H9 (cell line): ENCODE measurements at regions not wholly inside any gene's neighbourhood (a gene's known extent, or its start where the extent isn't known, plus 50 kb on each side); places are given as distances from the start of the nearest gene placed in this dataset.

Experiments
- DNase-seq: peaks from one replicate; pipeline ENCODE4 v3.0.0-alpha.2; 2017
- H2AFZ ChIP-seq: one replicate; pipeline ENCODE4 v1.6.1; 2013; ENCODE audit warnings: mild to moderate bottlenecking, low read length, control low read depth, moderate library complexity
- H2AK5ac ChIP-seq: 2 replicates; pipeline ENCODE4 v1.6.1; 2013; ENCODE audit warnings: low read length, control low read depth, mixed read lengths; ENCODE audit not compliant: insufficient read length
- H2BK120ac ChIP-seq: one replicate; pipeline ENCODE4 v1.6.1; 2013; ENCODE audit warnings: low read depth, mild to moderate bottlenecking, low read length, control low read depth, inconsistent platforms; ENCODE audit not compliant: poor library complexity, severe bottlenecking
- H2BK12ac ChIP-seq: 2 replicates; pipeline ENCODE4 v1.6.1; 2013; ENCODE audit warnings: low read length, control low read depth, mixed read lengths, low read depth; ENCODE audit not compliant: insufficient read length
- H2BK15ac ChIP-seq: 2 replicates; pipeline ENCODE4 v1.6.1; 2013; ENCODE audit warnings: low read depth, low read length, control low read depth
- H2BK20ac ChIP-seq: one replicate; pipeline ENCODE4 v1.6.1; 2013; ENCODE audit warnings: low read depth, mild to moderate bottlenecking, low read length, control low read depth, inconsistent platforms; ENCODE audit not compliant: poor library complexity, severe bottlenecking
- H2BK5ac ChIP-seq: 2 replicates; pipeline ENCODE4 v1.6.1; 2013; ENCODE audit warnings: low read length, control low read depth, mixed read lengths; ENCODE audit not compliant: insufficient read length
- H3K14ac ChIP-seq: 2 replicates; pipeline ENCODE4 v1.6.1; 2013; ENCODE audit warnings: low read length, control low read depth; ENCODE audit not compliant: insufficient read depth
- H3K18ac ChIP-seq: 2 replicates; pipeline ENCODE4 v1.6.1; 2013; ENCODE audit warnings: low read depth, mild to moderate bottlenecking, mixed read lengths, low read length, control low read depth; ENCODE audit not compliant: insufficient read length
- H3K23ac ChIP-seq: 2 replicates; pipeline ENCODE4 v1.6.1; 2013; ENCODE audit warnings: low read length, control low read depth, mixed read lengths, low read depth; ENCODE audit not compliant: insufficient read length
- H3K23me2 ChIP-seq: 2 replicates; pipeline ENCODE4 v1.6.1; 2013; ENCODE audit warnings: low read depth, mild to moderate bottlenecking, mixed read lengths, low read length, control low read depth; ENCODE audit not compliant: insufficient read length, poor library complexity, severe bottlenecking
- H3K27ac ChIP-seq: 2 replicates; pipeline ENCODE4 v1.5.1; 2013; ENCODE audit warnings: low read length, control low read depth, mixed read lengths, low read depth; ENCODE audit not compliant: insufficient read length
- H3K27me3 ChIP-seq: 2 replicates; pipeline ENCODE4 v1.6.1; 2013; ENCODE audit warnings: low read length, control low read depth, inconsistent platforms; ENCODE audit not compliant: insufficient read depth
- H3K4ac ChIP-seq: 2 replicates; pipeline ENCODE4 v1.6.1; 2013; ENCODE audit warnings: low read depth, mild to moderate bottlenecking, control low read depth, inconsistent platforms, low read length, moderate library complexity
- H3K4me1 ChIP-seq: 2 replicates; pipeline ENCODE4 v1.6.1; 2013; ENCODE audit warnings: low read length, control low read depth, inconsistent platforms; ENCODE audit not compliant: insufficient read depth
- H3K4me2 ChIP-seq: 2 replicates; pipeline ENCODE4 v1.6.1; 2013; ENCODE audit warnings: low read length, control low read depth, mixed read lengths; ENCODE audit not compliant: insufficient read length, insufficient read depth
- H3K56ac ChIP-seq: 2 replicates; pipeline ENCODE4 v1.6.1; 2013; ENCODE audit warnings: low read depth, mild to moderate bottlenecking, mixed read lengths, low read length, control low read depth; ENCODE audit not compliant: insufficient read length
- H3K79me1 ChIP-seq: 2 replicates; pipeline ENCODE4 v1.6.1; 2013; ENCODE audit warnings: low read depth, mild to moderate bottlenecking, moderate library complexity, low read length, control low read depth, inconsistent platforms; ENCODE audit not compliant: insufficient read depth, poor library complexity, severe bottlenecking
- H3K79me2 ChIP-seq: 2 replicates; pipeline ENCODE4 v1.6.1; 2013; ENCODE audit warnings: low read length, control low read depth, inconsistent platforms; ENCODE audit not compliant: insufficient read depth
- H3K9ac ChIP-seq: 2 replicates; pipeline ENCODE4 v1.6.1; 2013; ENCODE audit warnings: low read length, control low read depth, mixed read lengths; ENCODE audit not compliant: insufficient read length; ENCODE audit errors: extremely low read depth
- H3K9me3 ChIP-seq: one replicate; pipeline ENCODE4 v1.6.1; 2013; ENCODE audit warnings: low read depth, low read length, inconsistent platforms; ENCODE audit not compliant: control insufficient read depth
- H3T11ph ChIP-seq: one replicate; pipeline ENCODE4 v1.6.1; 2013; ENCODE audit warnings: mild to moderate bottlenecking, low read length, control low read depth, inconsistent platforms
- H4K20me1 ChIP-seq: one replicate; pipeline ENCODE4 v1.6.1; 2013; ENCODE audit not compliant: control insufficient read depth, insufficient read length, insufficient read depth
- H4K5ac ChIP-seq: 2 replicates; pipeline ENCODE4 v1.6.1; 2013; ENCODE audit warnings: low read depth, mild to moderate bottlenecking, mixed read lengths, low read length, control low read depth; ENCODE audit not compliant: insufficient read length
- H4K8ac ChIP-seq: replicated peaks from 2 replicates; pipeline ENCODE4 v1.6.1; 2013; ENCODE audit warnings: low read length, control low read depth, mixed read lengths, low read depth; ENCODE audit not compliant: insufficient read length
- H4K91ac ChIP-seq: 2 replicates; pipeline ENCODE4 v1.6.1; 2013; ENCODE audit warnings: low read depth, mild to moderate bottlenecking, moderate library complexity, mixed read lengths, low read length, control low read depth; ENCODE audit not compliant: insufficient read length
- H3K27ac Mint-ChIP-seq, 3 experiments: 2 replicates in 2 of 3; 3 replicates in 1 of 3; pipeline ENCODE4 v1.8.0; 2020 to 2021; ENCODE audit warnings: mixed read lengths in 3 of 3, mild to moderate bottlenecking in 1 of 3, moderate library complexity in 1 of 3
- H3K27me3 Mint-ChIP-seq: 2 replicates; pipeline ENCODE4 v1.8.0; 2021; ENCODE audit warnings: low read depth, mild to moderate bottlenecking, moderate library complexity, mixed read lengths
- H3K36me3 Mint-ChIP-seq, 3 experiments: 2 replicates in 2 of 3; 3 replicates in 1 of 3; pipeline ENCODE4 v1.8.0; 2020 to 2021; ENCODE audit warnings: low read depth in 3 of 3, mixed read lengths in 3 of 3; ENCODE audit not compliant: insufficient read depth in 1 of 3
- H3K4me1 Mint-ChIP-seq, 2 experiments: 2 replicates each; pipeline ENCODE4 v1.8.0; 2020; ENCODE audit warnings: mixed read lengths in 2 of 2
- H3K4me3 Mint-ChIP-seq, 2 experiments: 2 replicates in 1 of 2; 3 replicates in 1 of 2; pipeline ENCODE4 v1.8.0; 2020 to 2021; ENCODE audit warnings: mild to moderate bottlenecking in 2 of 2, mixed read lengths in 2 of 2, moderate library complexity in 1 of 2
- H3K9me3 Mint-ChIP-seq, 2 experiments: 2 replicates in 1 of 2; 3 replicates in 1 of 2; pipeline ENCODE4 v1.8.0; 2020; ENCODE audit warnings: mild to moderate bottlenecking in 2 of 2, mixed read lengths in 2 of 2, moderate library complexity in 1 of 2
- WGBS: extraction: QIAGEN DNeasy Blood & Tissue Kit; methylation state at CpG from one replicate; pipeline ENCODE4 v1.1.7; 2013; ENCODE audit warnings: missing lambda C conversion rate, low lambda C conversion rate, mixed read lengths; ENCODE audit not compliant: insufficient read length; ENCODE audit errors: extremely low coverage; 5-methylcytosine and 5-hydroxymethylcytosine counted together
- TF ChIP-seq, protein P1 (sequence below): fragments of 200-600 bp; sonication (generic); conservative IDR thresholded peaks from 3 replicates; pipeline ENCODE4 v1.8.0; 2021; ENCODE audit warnings: antibody characterized with exemption, mild to moderate bottlenecking

DNA sequence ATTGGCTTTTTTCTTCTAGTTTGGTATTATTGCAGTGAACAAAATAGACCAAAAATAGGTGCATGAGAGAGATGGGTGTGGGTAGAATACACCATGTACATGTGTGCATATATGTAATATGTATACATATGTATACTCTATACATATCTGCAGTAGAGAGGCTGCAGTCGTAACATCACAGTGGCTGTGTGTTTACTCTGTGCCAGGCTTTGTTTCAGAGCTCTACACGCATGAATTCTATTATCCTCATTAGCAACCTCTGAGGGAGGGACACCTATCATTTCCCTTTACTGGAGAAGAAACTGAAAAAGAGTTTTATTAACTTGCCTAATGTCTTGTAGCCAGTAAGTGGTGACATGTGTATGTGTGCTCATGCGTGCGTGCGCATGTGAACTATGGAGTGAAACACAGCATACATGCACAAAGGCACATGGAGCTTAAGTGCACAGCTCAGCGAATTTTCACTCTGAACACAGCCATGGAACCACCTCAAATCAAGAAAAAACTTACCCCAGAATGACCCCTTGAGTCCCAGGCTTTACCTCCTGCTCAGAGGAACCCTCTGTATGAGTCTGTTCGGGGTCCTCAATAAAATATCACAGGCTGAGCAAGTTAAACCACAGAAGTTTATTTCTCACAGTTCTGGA, 452.5 kb downstream of the CDH26 start:
- Histone ChIP-seq H3K9me3 (no peaks in the 10 kb centered on the region), H2BK20ac (no peak overlapping the region), H3K4me1 (no peaks in the 10 kb centered on the region), H4K20me1 (no peaks in the 10 kb centered on the region), H3K23me2 (no peaks in the 10 kb centered on the region), H3K4me2 (no peak overlapping the region), H2BK120ac (no peak overlapping the region), H2AFZ (no peak overlapping the region), H2BK15ac (no peak overlapping the region), H3K79me2 (no peaks in the 10 kb centered on the region), H3K23ac (no peak overlapping the region), H3K9ac (no peak overlapping the region), H2BK12ac (no peak overlapping the region), H4K8ac (no peak overlapping the region), H2BK5ac (no peak overlapping the region), H2AK5ac (no peak overlapping the region), H3K56ac (no peak overlapping the region), H3K27ac (no peak overlapping the region), H3K79me1 (no peaks in the 10 kb centered on the region), H3T11ph (no peak overlapping the region), H3K18ac (no peak overlapping the region), H3K4ac (no peak overlapping the region), H4K91ac (no peak overlapping the region), H3K27me3 (no peaks in the 10 kb centered on the region; the same call in 1 of the 2 replicates), H3K14ac (no peak overlapping the region), H4K5ac (no peak overlapping the region)
- Mint-ChIP-seq H3K27ac (no peak overlapping the region), H3K27me3 (peaks cover 3% of the 10 kb centered on the region; the same call in 1 of the 2 replicates), H3K36me3 (peaks cover 0 to 1% (median 0%) of the 10 kb centered on the region in 3 experiments; a peak in 1 of 7 replicates), H3K4me1 (no peaks in the 10 kb centered on the region), H3K9me3 (peaks cover 3 to 4% of the 10 kb centered on the region in 2 experiments; a peak in 4 of 5 replicates), H3K4me3 (no peak overlapping the region)
- WGBS = no CpG with 5 or more reads among the region's 7 CpGs
- no peak for DNase-seq
- TF ChIP-seq, protein P1, sequence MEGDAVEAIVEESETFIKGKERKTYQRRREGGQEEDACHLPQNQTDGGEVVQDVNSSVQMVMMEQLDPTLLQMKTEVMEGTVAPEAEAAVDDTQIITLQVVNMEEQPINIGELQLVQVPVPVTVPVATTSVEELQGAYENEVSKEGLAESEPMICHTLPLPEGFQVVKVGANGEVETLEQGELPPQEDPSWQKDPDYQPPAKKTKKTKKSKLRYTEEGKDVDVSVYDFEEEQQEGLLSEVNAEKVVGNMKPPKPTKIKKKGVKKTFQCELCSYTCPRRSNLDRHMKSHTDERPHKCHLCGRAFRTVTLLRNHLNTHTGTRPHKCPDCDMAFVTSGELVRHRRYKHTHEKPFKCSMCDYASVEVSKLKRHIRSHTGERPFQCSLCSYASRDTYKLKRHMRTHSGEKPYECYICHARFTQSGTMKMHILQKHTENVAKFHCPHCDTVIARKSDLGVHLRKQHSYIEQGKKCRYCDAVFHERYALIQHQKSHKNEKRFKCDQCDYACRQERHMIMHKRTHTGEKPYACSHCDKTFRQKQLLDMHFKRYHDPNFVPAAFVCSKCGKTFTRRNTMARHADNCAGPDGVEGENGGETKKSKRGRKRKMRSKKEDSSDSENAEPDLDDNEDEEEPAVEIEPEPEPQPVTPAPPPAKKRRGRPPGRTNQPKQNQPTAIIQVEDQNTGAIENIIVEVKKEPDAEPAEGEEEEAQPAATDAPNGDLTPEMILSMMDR = no peak
